Superior temporal gyrus (tissue), 1 donor: ENCODE measurements at regions not wholly inside any gene's neighbourhood (a gene's known extent, or its start where the extent isn't known, plus 50 kb on each side); places are given as distances from the start of the nearest gene placed in this dataset.

Experiments
- DNase-seq: peaks from one replicate; pipeline ENCODE4 v3.0.0-alpha.2; 2016; ENCODE audit errors: extremely low spot score

DNA sequence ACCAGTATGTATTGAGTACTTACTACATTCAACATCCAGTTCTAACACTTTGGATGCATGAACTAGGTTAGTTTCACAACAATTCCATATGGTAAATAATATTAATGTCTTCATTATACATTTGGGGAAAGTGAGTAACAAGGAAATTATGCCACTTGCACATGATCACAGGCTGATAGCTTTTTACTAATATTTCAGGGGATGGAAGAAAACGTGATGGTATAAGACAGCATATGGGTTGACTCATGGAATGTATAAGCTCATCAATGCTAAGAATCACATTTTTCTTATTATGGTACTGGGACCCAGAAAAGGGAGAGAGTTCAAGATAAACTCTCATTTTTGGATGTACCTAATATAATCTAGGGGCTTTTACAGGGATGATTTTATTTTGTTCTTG lies 188.7 kb downstream of the MIAT start:
- DNase-seq, result no peak

DNA sequence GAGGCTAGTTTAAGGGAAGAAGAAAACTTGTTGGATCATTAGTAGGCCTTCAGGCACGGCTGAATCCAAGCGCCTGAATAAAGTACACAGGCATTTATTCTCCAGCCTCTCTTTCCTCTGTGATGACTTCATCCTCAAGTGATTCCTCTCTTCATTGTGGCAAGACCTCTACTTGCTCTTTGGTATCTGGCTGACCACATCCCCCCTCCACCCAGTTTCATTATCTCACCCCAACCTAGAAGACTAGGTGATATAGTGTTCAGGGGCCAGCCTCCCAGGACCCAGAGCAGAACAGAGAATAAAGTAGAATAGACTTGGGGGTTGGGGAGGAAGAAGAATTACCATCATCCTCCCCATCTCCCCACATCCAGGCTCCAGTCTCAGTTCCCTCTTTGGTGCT lies 189.3 kb downstream of the MIAT start:
- DNase-seq, result no peak

DNA sequence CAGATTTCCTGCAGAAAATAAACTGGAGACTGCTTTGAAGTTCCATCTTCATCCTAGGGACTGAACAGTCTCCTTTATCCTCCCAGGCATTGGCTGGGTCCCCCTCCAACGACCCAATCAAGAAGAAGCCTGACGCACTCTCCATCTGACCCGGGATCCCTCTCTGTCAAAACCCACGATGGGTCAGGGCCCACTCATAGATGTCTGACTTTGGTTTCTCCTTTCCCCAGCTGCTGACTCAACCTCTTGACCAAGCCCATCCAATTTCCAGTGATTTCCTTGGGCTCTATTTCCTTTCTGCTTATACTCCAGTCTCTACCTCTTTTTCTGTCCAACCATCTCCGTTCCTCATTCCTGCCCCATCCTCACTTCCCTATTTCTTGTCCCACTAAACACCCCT lies 189.7 kb downstream of the MIAT start:
- DNase-seq, result no peak

DNA sequence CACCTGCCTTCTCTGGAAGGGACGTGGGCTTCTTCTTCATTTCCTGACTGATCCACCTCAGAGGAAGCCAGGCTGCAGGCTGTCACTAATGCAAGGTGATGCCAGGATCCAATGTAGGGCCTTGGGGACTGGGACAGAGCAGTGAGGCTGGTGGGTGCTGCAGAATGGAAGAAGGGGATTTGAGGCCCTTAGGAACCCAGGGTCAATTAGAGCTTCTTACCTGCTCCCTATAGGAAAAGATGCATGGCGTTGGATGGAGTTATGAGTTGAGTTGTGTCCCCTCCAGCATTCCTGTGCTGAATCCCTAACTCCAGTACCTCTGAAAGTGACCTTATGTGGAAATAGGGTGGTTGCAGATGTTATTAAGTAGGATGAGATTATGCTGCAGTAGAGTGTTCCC lies 190.4 kb downstream of the MIAT start:
- DNase-seq, result no peak

DNA sequence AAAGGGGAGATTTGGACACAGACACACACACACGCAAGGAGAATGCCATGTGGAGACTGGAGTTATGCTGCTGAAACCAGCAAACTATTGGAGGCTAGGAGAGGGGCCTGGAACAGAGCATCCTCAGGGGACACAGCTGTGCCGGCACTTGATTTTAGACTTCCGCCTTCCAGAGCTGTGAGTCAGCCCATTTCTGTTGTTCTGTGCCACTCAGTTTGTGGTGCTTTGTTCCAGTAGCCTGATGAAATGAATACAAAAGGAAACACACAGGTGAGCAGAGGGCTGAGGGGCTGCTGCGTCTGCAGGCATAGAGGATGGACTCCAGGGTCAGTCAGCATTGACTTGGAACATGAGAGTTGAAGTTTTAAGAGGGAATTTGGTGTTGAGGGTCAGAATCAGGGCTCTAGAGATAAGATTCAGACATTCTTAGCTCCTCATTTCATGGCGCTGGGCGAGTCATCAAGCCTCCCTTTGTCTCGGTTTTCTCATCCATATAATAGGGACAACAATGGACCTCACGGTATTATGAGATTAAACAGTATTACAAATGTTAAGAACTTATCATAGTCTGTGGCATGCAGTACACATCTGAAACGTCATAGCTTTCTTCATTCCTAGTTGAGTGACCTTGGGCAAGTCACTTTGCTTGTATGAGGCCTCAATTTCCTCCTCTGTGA lies 191.0 kb downstream of the MIAT start:
- no peak for DNase-seq

DNA sequence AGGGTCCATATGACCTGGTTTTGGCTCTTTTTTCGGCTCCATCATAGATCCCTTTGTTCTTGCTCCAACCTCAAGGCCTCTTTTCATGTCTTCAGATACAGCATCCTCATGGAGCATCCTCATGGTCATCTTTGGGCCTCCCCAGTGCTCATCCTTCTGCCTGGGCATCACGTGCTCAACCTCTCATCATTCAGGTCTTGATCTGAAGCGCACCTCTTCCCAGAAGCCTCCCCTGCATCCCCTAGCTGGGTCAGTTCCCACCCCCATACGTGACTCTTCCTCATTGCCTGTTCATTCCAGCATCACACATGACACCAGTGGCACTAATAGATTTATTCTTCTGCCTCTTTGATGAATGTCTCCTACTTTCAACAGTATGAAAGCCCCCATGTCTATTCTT lies 192.2 kb downstream of the MIAT start:
- DNase-seq, result no peak

DNA sequence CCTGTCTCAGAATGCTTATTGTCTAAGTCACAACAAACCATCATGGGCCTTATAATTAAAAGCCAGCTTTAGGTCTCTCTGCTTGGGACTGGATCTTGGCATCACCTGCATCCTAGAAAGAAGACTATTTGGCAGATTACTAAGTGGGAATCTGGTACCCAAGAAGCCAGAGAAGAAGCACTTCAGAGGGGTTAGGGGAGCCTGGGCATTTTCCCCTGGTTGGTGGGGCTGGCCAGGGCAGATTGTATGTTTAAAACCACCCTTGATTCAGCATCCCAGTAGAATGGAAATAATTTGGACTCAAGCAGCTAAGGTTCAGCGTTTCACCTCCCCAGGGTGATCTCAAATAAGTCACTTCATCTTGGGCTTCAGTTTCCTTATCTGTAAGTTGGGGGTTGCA lies 193.7 kb downstream of the MIAT start:
- DNase-seq, result no peak

DNA sequence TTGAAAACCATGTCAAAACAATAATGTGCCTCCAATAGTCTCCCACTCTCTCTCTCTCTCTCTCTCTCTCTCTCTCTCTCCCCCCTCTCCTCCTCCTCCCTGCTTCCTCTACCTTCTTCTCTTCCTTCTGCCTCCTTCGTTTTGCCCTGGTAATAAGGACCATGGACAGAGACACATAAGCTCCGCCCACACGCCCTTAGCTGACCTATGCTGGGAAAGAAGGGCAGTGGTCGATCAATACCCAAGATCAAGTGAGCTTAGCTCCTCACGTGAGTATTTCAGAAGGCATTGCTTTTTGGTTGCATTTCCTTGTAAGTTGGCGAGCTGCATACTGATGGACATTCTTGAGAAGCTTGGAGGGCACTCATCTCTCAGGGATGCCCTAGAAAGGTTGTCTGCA lies 194.8 kb downstream of the MIAT start:
- no peak for DNase-seq

DNA sequence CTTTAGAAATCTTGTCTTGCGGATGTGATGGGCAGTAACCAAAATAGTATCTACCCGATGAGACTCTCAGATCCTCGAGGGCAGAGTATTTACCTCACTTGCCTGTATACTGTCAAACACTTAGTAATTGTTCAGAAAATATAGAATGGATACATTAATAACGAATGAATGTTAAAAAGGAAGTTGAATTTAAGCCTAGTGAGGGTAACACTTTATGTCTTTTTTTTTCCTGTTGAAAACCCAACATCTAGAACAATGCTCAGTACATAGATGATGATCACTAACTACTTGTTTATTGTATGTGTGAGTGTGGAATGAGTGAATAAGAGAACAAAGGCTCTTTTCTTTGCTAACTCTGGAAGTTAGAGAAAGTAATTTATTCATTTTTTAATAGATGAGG lies 195.7 kb downstream of the MIAT start:
- no peak for DNase-seq

DNA sequence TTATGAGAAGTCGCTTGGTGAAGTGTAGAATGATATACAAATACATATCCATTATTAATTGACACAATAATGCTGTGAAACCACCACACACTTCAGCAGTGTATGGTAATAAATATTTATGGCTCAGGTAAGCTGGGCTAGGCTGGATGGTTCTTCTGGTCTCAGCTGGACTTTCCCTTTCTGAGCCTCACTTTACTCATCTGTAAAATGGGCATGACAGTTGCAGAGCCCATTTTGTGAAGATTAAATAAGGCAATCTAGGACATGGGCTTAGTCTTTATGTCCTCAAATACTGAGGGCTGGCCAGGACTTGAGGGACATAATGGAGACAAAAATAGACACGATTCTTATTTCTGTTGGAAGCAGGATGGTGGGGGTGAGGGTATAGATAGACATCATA lies 196.1 kb downstream of the MIAT start:
- no peak for DNase-seq

DNA sequence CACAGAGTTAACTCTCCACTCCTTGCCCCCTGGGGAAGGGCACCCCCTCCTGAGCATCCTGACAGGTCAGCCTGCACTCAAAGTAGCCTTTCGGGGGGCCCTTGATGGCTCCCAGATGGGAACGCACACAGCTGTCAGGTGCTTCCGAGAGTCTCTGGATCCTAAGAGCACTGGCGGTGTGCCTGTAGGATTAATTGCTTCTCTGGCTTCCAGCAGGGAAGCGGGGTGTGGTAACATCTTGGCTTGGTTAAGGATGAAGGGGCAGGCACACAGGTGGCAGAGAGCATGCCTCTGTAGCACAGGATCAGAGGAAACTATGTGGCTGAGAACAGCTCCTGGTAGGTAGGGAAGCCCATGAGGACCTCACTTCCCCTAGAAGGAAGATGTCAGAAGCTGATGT lies 199.8 kb downstream of the MIAT start:
- DNase-seq, result no peak

DNA sequence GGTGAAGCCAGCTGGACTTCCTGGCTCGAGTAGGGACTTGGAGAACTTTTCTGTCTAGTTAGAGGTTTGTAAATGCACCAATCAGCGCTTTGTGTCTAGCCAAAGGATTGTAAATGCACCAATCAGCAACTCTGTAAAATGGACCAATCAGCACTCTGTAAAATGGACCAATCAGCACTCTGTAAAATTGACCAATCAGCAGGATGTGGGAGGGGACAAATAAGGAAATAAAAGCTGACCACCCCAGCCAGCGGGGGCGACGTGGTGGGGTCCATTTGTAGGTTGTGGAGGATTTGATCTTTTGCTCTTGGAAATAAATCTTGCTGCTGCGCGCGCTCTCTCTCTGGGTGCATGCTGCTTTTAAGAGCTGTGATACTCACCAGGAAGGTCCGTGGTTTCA lies 202.9 kb downstream of the MIAT start:
- DNase-seq, result no peak

DNA sequence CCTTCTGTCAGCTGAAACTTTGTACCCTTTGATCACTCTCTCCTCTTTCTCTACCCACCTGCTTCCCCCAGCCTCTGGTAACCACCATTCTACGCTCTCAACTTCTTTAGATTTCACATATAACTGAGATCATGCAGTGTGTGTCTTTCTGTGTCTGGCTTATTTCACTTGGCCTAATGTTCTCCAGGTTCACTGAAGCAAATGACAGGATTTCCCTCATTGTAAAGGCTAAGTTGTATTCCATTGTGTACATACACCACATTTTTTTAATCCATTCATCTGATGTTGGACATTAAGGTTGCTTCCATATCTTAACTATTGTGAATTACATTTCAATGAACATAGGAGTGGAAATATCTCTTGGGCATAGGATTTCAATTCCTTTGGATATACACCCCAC lies 207.6 kb downstream of the MIAT start:
- no peak for DNase-seq

DNA sequence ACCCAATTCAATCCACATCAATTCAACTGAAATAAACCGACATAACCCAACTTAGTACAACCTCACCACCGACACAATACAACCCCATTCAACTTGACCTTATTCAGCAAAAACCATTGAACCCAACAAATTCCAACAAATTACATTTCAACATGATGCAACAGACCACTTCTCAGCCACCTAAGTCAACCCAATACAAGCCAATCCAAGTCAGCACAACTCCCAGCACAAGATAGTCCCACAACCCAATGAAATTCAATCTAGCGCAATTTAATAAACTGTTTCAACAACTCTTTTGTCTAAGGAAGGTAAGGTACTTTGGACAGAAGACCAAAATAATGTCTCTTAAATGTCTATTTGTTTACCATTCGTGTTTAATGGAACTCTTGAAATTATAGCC lies 226.0 kb downstream of the MIAT start:
- DNase-seq, result no peak

DNA sequence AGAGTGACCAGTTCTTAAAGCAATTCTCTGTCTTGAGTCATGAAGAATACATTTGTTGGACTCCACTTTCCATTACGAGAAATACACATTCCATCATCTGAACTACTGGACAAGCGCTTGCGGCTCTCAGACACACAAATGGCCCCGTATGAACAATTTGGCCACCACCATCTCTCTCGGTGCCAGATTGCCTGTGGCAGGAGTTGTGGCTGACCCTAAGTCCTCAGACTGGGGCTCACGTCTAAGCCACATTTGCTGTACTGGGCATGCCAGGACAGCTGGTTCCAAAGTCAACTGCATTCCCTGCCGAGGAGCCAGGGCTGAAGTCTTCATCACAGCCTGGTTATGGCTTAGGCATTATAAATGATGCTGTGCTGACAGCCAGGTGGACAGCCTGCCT lies 227.5 kb downstream of the MIAT start:
- no peak for DNase-seq

DNA sequence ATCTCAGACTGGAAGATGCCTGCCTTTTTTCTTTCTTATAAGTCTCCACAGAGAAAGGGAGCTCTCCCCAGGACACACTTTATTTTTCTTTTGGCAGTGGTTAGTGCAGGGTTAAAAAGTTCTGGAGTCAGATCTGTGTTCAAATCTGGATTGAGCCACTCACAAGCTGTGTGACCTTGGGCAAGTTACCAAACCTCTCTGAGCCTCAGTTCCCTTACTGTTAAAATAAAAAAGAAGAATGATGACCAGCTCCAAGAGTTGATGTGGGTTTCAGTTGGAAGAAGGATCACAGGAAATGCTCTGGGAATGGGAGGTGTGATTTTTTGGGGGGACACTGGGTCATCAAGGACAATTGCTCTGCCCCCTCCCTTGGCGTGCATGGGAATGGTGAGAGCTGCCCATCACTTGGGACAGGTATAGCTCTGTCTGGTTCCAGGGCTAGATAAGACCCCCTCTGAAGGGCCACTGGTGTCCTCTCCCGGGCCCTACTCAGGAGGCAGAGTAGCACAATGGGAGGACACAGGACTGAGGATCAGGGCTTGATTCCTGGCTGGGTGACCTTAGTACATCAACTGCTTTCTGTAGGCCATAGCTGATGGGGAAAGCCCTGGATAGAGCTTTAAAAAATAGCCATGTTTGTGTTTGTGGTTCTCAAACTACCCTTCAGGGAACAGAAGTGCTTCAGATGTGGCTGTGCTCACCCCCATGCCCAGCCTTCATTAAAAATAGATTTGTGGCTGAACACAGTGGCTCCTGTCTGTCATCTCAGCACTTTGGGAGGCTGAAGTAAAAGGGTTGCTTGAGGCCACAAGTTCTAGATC lies 228.3 kb downstream of the MIAT start:
- DNase-seq, result no peak

DNA sequence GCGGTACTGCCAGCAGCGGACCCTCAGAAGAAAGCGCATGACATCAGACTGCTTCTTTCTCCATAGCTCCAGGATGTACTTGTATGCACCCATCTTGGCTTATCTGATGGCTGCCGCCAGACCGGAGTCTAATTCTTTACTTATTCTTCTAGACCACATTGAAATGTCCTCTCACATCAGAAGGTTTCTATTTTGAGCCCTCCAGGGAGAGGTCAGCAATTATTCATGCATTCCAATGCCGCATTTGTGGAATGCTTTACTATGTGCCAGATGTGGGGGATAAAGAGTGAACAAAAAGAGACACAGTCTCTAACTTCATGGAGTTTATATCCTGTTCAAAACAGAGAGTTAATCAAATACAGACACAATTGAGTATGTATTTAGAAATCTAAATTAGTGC lies 230.1 kb downstream of the MIAT start:
- no peak for DNase-seq

DNA sequence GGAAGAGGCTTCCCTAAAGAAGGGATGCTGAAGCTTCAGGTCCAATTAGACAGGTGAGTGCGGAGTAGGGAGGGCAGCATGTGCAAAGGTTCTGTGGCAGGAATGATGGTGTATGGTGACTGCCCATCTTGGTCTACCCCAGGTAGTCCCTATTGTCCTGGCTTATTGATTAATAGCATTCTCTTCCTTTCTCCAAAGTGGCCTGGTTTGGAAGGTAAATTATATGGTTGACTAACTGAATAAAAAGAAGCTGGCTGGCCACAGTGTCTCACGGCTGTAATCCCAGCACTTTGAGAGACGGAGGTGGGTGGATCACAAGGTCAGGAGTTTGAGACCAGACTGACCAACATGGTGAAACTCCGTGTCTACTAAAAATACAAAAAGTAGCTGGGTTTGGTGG lies 230.5 kb downstream of the MIAT start:
- DNase-seq, result no peak

DNA sequence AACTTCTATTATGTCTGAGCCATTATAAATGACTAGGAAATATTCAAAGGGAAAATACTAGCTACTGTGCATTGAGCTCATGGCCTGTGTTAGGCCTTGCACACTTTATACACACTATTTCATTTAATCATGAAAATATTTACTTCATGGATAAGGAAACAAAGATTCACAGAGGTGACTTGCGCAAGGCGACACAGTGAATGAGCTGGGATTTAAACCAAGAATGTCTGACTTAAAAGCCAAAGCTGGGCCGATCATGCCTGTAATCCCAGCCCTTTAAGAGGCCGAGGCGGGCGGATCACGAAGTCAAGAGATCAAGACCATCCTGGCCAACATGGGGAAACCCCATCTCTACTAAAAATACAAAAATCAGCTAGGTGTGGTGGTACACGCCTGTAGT lies 231.5 kb downstream of the MIAT start:
- DNase-seq, result no peak

DNA sequence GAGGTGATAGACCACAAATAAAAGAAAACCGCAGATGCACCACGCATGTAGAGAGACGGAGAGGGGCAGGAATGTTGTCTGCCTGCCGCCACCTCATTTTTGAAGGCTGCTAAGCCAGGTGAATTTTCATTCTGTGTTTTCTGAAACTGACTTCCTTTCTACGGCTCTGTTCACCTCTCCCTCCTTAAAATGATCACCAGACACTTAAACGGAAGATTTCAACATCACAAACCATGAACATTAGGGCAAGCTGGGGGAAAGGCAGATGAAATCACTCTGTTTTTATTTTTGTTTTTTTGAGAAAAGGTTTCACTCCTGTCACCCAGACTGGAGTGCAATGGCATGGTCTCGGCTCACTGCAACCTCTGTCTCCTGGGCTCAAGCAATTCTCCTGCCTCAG lies 232.4 kb downstream of the MIAT start:
- no peak for DNase-seq

DNA sequence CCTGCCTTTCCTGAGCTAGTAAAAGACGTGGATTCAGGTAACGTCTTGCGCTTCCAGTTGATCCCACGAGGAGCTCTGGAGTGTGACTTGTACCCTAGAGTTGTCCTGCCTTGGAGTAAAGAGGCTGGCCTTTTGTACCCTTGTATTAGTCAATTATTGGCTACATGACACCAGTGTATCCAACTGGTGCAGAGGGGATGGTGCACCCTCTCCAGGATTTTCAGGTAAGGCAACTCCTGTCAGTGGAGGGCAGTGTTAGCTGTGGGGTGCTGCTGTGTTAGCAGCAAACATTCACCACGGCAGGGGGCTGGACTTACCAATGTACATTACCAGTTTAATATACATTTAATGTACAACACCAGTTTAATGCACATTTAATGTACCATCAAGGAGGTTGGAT lies 233.5 kb downstream of the MIAT start:
- DNase-seq, result no peak

DNA sequence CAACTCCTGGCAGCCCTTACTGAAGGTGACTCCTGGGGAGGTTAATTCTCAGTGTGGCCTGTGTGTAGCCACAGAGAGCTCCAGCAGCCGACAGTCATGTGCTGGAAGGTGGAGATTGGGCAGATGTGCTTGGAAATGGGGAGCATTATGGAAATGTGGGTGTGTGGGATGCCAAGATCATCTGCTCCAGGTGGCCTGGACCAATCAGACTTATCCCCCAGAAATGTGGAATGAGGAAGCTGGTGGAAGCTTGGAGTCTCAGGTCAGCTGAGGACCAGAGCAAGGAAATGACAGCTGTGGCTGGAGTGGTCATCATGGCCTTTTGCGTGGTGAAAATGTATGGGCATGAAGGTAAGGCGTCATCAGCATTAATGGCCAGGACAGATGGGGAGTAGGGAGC lies 234.0 kb downstream of the MIAT start:
- no peak for DNase-seq

DNA sequence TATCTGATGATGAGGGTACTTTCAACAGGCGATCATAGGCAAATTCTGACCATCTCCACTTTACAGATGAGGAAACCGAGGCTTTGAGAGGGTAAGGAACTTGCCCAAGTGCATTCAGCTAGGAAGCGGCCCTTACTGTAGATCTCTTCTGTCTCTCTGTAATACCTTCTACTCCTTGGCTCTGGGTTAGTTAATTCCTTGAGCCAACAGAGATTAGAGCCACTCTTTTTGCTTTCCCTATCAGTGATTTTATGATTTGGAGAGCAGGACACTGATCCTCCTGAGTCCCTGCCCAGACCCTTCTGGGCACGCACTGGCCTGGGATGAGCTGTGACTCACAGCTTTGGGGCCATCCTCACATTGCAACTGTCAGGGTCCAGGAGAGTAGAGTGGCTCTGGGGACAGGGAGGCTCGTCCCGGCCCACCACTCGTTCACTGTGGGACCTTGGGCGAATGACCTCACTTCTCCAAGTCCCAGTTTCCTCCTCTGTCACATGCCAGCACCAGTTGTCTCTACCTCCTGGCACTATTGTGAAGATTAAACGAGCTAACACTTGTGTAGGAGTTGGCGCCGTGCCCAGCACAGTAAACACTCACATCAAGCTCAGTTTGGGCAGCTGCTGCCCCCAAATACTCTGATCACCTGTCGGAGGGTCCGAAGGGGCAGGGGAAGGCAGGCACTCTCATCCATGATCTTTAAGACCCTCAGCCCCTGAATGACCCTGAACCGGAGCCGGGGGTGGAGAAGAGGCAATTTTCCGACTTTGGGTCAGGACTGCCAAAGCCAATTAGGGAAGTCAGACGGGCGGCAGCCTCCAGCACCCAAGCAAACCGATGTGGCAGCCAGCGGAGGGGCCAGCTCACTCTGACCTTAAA lies 235.0 kb downstream of the MIAT start:
- no peak for DNase-seq
